GM18502 (cell line): ENCODE measurements at regions not wholly inside any gene's neighbourhood (a gene's known extent, or its start where the extent isn't known, plus 50 kb on each side); places are given as distances from the start of the nearest gene placed in this dataset.

Source experiments
- ATAC-seq: cut with Tn5 transposase; IDR thresholded peaks from one replicate; pipeline ENCODE4 v1.9.1; 2021; ENCODE audit warnings: mild to moderate bottlenecking; ENCODE audit not compliant: unreplicated experiment, poor library complexity

- ATAC-seq: no peak
Observed at GRCh38 chr6:18335948-18336347, 51.2 kb upstream of the RNF144B start.

- ATAC-seq: no peak
Observed at GRCh38 chr6:18334251-18334650, 52.9 kb upstream of the RNF144B start.

DNA sequence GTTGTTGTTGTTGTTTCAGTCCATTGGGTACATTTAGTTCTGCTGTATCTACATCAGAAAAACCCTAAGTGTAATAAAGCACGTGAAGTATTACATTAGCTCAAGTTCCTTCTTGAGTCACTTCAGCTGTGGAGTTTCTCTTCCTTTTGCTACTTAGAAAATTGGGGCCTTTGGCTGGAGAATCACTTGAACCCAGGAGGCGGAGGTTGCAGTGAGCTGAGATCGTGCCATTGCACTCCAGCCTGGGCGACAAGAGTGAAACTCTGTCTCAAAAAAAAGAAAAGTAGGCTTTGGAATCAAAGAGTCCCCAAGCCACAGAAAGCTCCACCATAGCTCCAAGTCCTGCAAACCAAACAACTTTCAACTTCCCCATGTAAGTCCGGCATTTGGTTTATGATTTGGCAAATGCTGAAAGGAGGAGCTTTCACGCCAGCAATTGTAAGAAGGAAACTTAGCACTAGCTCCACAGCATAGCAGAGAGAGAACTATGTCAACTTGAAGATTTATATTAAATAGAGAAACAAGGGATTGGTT lies 56.5 kb upstream of the RNF144B start:
- peak; percentile 43 for ATAC-seq

GRCh38 chr6:18329776-18330175 lies 57.4 kb upstream of the RNF144B start:
- ATAC-seq: no peak

- no peak for ATAC-seq
Observed at GRCh38 chr6:18328540-18328939, 58.6 kb upstream of the RNF144B start.

DNA sequence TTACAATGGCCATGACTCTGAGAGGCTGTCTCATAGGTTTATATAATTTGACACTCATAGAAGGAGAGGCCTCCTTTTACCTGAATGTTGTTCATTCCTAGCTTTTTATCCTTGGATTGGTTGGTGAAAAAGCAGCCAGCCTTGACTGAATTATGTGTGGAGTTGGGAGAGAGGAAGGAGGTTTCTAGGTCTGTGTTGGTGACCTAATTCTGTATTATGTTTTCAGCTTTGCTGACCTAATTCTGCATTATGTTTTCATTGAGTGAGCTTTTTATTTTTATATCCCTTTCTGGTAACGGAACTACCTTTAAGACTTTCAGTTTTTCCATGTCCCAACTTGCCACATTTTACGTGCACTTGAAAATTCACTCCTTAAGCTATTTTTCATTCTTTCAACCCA lies 59.1 kb upstream of the RNF144B start:
- ATAC-seq: no peak

GRCh38 chr6:18327626-18328025 lies 59.5 kb upstream of the RNF144B start:
- peak; percentile 42 for ATAC-seq

- no peak for ATAC-seq
Observed at GRCh38 chr6:18326980-18327379, 60.2 kb upstream of the RNF144B start.

DNA sequence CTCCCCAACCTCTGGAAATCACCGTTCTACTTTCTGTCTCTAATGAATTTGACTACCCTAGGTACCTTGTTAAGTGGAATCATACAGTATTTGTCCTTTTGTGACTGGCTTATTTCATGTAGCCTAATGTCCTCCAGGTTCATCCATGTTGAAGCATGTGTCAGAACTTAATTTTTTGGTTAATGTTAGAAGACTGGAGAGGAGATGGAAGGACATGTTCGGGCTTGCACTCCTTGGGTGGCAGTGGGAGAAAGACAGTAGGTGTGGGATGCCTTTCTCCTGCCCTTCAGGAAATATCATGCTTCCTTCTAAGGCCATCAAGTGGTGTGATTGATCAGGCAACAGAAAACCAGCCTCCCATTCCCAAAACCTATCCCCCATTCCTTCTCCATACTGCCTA lies 61.1 kb upstream of the RNF144B start:
- ATAC-seq: no peak

GRCh38 chr6:18324706-18325042 lies 60.3 kb upstream of the DEK start:
- no peak for ATAC-seq

DNA sequence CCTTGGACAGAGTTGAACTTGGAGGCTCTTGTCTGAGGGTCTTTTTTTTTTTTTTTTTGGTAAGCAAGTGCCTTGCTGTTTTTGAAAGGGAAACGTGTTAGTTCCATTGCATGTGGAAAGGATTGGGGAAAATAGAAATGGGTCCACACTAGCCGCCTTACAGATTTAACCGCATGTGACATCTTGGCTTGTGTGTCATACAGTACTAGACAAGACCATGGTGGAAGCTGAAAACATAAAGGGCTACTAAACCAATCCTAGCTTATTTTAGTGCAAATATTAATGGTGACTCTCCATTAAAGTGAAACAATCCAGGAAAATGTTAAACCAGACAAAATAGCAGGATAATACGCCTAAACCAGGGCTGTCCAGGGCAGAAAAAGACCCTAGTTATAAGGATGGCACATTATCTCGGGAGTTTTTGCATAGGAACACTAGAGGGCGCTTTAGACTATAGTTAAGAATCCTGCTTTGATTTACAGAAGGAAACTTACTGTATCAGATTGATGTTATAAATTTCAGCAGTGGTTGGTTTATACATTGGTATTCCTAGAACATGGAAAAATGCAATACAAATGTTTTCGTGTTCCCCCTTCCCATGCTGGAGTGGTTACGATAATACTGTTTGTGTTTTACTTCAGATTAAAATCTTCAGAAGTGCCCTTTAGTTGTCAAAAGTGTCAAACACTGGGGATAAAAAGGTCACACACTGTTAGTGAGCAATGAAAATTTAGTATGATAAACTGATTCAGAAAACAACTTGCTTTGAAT lies 59.8 kb upstream of the DEK start:
- peak; percentile 72 for ATAC-seq

DNA sequence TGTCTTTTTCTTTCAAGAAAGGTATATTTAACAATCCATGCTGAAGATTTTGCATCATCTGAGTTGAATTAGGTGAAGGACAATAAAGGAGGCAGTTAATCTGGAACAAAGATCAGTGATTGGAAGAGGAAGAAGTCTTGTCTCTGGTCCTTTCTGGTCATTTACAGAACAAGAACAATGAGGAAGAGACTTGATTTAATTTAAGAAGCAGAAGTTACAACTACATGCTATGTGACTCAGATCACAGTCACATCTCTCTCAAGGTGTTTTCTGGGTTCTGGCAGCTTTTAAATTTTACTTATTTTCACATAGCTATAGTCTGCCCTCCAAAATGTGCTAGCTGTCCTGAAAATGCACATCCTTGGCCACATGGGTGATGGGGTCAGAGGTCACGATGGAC lies 53.5 kb upstream of the DEK start:
- ATAC-seq: no peak

- ATAC-seq: no peak
Observed at GRCh38 chr6:18314317-18314997, 50.1 kb upstream of the DEK start.
